Esophagus squamous epithelium (tissue), 5 donors: ENCODE measurements at regions not wholly inside any gene's neighbourhood (a gene's known extent, or its start where the extent isn't known, plus 50 kb on each side); places are given as distances from the start of the nearest gene placed in this dataset.

ENCODE experiments used
- DNase-seq: peaks from one replicate; lab custom pipeline; 2025; lab: John Stamatoyannopoulos, UW
- H3K27ac ChIP-seq, 4 donors: fragments of 200-600 bp; sonication (generic); one replicate each; pipeline ENCODE4 v1.5.1; 2016 to 2019; ENCODE audit warnings: mild to moderate bottlenecking in 1 of 4
- H3K27me3 ChIP-seq, 4 donors: fragments of 200-600 bp; sonication (generic); 1 replicate in 3 of 4; 2 replicates in 1 of 4; pipeline versions ENCODE4 v1.5.1 to v1.6.0; 2017 to 2021; ENCODE audit warnings: antibody characterized with exemption in 1 of 4
- H3K36me3 ChIP-seq, 3 donors: fragments of 200-600 bp; sonication (generic); one replicate each; pipeline ENCODE4 v1.5.1; 2016 to 2019
- H3K4me1 ChIP-seq, 3 donors: fragments of 200-600 bp; sonication (generic); one replicate each; pipeline ENCODE4 v1.5.1; 2017 to 2019
- H3K4me3 ChIP-seq, 4 donors: fragments of 200-600 bp; sonication (generic); 1 replicate in 3 of 4; 2 replicates in 1 of 4; pipeline ENCODE4 v1.5.1; 2016 to 2019; ENCODE audit warnings: mild to moderate bottlenecking in 2 of 4, moderate library complexity in 1 of 4
- H3K9me3 ChIP-seq, 3 donors: fragments of 200-600 bp; sonication (generic); one replicate each; pipeline ENCODE4 v1.5.1; 2016 to 2019
- POLR2A ChIP-seq, 4 donors: fragments of 450-650 bp; IDR thresholded peaks; one replicate each; pipeline ENCODE4 v1.6.1; 2017; ENCODE audit warnings: antibody characterized with exemption in 4 of 4, mild to moderate bottlenecking in 4 of 4, moderate library complexity in 3 of 4
- WGBS, 2 donors: methylation state at CpG; one replicate each; pipeline ENCODE4 v1.1.5; 2018; 5-methylcytosine and 5-hydroxymethylcytosine counted together
- intact Hi-C: fragments of 100-400 bp; cut with DNase I; formaldehyde crosslinking; loops from one replicate; pipeline ENCODE4 v1.15.0; 2022
- TF ChIP-seq, protein P1 (sequence below), 6 experiments: fragments of 450-650 bp in 4 of 6; fragments of 200-600 bp in 2 of 6; sonication (generic) in 2 of 6; IDR thresholded peaks; one replicate each; pipeline ENCODE4 v1.5.1; 2016 to 2019; ENCODE audit warnings: antibody characterized with exemption in 6 of 6, mild to moderate bottlenecking in 4 of 6, moderate library complexity in 4 of 6
- donor health status: DM: yes; HTN: yes; CAD: no.

DNA sequence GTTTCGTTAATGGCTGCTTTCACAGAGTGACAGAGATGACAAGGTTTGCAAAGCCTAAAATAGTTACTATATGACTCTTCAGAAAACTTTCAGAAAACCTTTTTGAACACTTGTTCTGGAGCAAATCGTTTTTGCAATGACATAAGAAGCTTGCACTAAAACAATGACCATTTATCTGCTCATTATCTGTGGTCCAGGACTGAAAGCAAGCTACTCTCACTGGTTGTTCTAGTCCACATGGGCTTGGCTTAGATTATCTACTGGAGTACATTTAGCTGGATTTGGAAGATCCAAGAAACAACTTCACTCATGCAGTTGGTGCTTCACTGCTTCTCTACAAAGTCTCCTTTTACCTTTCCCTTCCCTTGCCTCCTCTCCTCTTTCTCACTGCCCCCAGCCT is 1836.4 kb upstream of the AGA start:
- TF ChIP-seq, protein P1, sequence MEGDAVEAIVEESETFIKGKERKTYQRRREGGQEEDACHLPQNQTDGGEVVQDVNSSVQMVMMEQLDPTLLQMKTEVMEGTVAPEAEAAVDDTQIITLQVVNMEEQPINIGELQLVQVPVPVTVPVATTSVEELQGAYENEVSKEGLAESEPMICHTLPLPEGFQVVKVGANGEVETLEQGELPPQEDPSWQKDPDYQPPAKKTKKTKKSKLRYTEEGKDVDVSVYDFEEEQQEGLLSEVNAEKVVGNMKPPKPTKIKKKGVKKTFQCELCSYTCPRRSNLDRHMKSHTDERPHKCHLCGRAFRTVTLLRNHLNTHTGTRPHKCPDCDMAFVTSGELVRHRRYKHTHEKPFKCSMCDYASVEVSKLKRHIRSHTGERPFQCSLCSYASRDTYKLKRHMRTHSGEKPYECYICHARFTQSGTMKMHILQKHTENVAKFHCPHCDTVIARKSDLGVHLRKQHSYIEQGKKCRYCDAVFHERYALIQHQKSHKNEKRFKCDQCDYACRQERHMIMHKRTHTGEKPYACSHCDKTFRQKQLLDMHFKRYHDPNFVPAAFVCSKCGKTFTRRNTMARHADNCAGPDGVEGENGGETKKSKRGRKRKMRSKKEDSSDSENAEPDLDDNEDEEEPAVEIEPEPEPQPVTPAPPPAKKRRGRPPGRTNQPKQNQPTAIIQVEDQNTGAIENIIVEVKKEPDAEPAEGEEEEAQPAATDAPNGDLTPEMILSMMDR (IDR thresholded peaks at IDR 0.05), result no peak
- no peak for TF ChIP-seq POLR2A (IDR thresholded peaks at IDR 0.05)
- H3K4me3 ChIP-seq, result no peak overlapping the region
- intact Hi-C loops, result no loop called here
- H3K4me1 ChIP-seq, result no peaks in the 10 kb centered on the region
- no peaks in the 10 kb centered on the region for H3K9me3 ChIP-seq
- H3K36me3 ChIP-seq, result no peaks in the 10 kb centered on the region
- WGBS, 2 donors, result 24 to 38% methylated on average over 2 of the region's 2 CpGs
- H3K27me3 ChIP-seq, result no peaks in the 10 kb centered on the region
- H3K27ac ChIP-seq, result no peak overlapping the region
- no peak for DNase-seq

DNA sequence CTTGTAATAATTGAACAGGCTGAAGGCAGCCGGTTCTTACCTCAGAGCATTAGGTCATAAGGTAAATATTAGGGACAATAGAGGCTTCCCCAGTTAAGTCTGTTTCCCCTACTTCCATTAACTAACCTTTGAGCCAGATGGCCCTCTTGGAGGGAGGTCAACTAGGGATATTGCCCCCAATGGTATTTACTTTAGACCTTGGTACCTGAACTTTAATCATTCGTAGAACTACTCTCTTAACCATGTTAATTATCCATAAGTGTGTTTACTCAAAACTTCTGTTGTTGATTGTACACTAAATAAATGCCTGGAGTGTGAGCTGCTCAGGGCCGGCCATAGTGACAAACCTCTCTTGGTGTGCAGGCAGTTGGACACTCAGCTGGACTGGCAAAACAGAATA is 1843.5 kb upstream of the AGA start:
- TF ChIP-seq, protein P1 (IDR thresholded peaks at IDR 0.05), result no peak
- TF ChIP-seq POLR2A (IDR thresholded peaks at IDR 0.05), result no peak
- DNase-seq, result no peak
- intact Hi-C loops, result no loop called here
- Histone ChIP-seq H3K27me3 (no peaks in the 10 kb centered on the region), H3K9me3 (no peaks in the 10 kb centered on the region), H3K4me3 (no peak overlapping the region), H3K36me3 (no peaks in the 10 kb centered on the region), H3K4me1 (no peaks in the 10 kb centered on the region), H3K27ac (no peak overlapping the region)
- 31 to 69% methylated on average over 3 of the region's 3 CpGs for WGBS, 2 donors

DNA sequence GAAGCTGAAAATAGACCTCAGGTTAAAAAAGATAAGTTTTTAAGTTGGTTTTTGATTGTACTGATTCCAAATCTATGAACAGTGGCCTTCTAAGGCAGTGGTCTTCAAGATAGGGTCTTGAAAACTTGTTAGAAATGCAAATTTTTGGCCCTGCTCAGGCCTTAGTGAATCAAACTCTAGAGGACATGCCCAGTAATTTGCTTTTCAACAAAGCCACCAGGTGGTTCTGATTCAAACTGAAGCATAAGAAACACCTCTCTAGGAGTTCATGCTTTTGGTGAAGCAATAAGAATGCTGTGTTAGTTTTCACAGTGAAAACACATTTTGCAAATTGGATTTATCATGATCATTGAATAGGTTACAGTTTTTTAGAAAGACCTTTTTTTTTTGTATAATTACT is 1849.4 kb upstream of the AGA start:
- Histone ChIP-seq H3K27me3 (no peaks in the 10 kb centered on the region), H3K9me3 (no peaks in the 10 kb centered on the region), H3K4me1 (no peaks in the 10 kb centered on the region), H3K36me3 (no peaks in the 10 kb centered on the region), H3K27ac (no peak overlapping the region), H3K4me3 (no peak overlapping the region)
- intact Hi-C loops, result no loop called here
- no peak for TF ChIP-seq POLR2A (IDR thresholded peaks at IDR 0.05)
- TF ChIP-seq, protein P1 (IDR thresholded peaks at IDR 0.05), result no peak
- no peak for DNase-seq

DNA sequence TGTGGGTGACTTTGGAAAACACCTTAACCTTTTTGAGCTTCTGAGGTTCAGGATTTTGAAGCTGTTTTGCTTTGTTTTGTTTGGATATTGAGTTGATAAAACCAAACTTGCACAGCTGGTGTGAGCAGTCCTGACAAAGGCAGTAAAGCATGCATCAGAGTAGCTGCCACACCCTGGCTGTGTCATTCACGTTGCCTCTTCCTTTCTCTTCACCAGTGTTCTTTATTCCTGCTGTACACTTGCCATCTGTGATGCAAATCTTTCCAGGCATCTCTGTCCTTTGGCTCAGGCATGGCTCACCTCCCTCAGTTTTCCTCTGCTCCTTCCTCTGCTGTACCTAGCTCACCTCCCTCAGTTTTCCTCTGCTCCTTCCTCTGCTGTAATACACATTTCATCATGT is 1850.2 kb upstream of the AGA start:
- Histone ChIP-seq H3K4me1 (no peaks in the 10 kb centered on the region), H3K9me3 (no peaks in the 10 kb centered on the region), H3K36me3 (no peaks in the 10 kb centered on the region), H3K27me3 (no peaks in the 10 kb centered on the region), H3K4me3 (no peak overlapping the region), H3K27ac (no peak overlapping the region)
- WGBS, 2 donors, result 29% methylated on average over 1 of the region's 1 CpG
- intact Hi-C loops, result no loop called here
- no peak for TF ChIP-seq POLR2A (IDR thresholded peaks at IDR 0.05)
- TF ChIP-seq, protein P1 (IDR thresholded peaks at IDR 0.05), result no peak
- no peak for DNase-seq

DNA sequence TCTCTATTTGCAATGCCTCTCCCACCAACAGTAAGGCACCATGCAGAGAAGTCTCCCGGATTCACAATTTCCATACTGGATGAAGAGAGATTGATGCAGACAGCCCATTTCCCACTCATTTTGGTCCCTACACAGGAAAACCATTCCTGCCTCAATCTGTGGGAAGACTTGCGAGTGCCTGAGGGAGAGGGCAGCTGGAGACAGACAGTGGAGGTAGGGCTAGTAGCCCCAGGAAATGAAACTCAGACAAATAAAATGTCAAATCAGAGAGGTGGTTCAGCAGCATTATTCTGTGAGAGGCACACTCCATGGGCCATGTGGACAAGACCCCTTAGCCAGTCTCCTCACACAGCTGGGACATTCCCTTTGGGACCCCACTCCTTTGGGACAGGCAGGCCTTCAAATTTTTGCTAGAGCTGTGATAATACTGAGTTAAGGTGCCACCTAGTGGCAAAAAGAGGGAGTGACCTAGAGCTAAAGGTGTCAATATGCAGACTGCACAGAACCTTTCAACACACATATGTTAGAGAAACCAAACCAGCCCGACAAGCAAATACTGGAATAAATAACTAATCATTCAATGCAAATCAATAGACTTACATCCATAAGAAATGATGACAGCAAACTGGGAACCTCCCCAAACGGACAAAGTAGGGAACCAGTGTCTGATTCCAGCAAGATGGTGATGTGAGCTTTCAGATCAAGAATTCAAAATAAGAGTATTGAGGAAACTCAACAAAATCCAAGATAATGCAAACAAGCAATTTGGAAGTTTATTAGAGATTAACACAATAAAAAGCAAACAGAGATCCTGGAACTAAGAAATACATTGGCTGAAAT is 1865.3 kb upstream of the AGA start:
- H3K9me3 ChIP-seq, result no peaks in the 10 kb centered on the region
- no peak for DNase-seq
- H3K27ac ChIP-seq, result no peak overlapping the region
- WGBS, 2 donors, result 63 to 71% methylated on average over 4 of the region's 4 CpGs
- H3K4me1 ChIP-seq, result no peaks in the 10 kb centered on the region
- H3K4me3 ChIP-seq, result no peak overlapping the region
- no peak for TF ChIP-seq POLR2A (IDR thresholded peaks at IDR 0.05)
- TF ChIP-seq, protein P1 (IDR thresholded peaks at IDR 0.05), result peak in 5 of 6 experiments; percentile 7 to 57 (median 34)
- intact Hi-C loops, result no loop called here
- no peaks in the 10 kb centered on the region for H3K36me3 ChIP-seq
- no peaks in the 10 kb centered on the region for H3K27me3 ChIP-seq
